ENCODE measurements at regions not wholly inside any gene's neighbourhood (a gene's known extent, or its start where the extent isn't known, plus 50 kb on each side); places are given as distances from the start of the nearest gene placed in this dataset.

- FAIRE-seq, result no peak
- TF ChIP-seq POLR2A (IDR thresholded peaks at IDR 0.05; ENCODE audit: low read depth, low read length), result no peak
- TF ChIP-seq TAF1 (IDR thresholded peaks at IDR 0.05; ENCODE audit: borderline replicate concordance, low read depth, low read length), result no peak
- no peak for TF ChIP-seq POLR2AphosphoS5 (IDR thresholded peaks at IDR 0.05; ENCODE audit: low read depth, low read length)
- no peak for DNase-seq (ENCODE audit: insufficient read length)
These were observed 95.6 kb downstream of the SIK1 start for GRCh38 chr21:43331111-43331961.

- TF ChIP-seq POLR2AphosphoS5 (IDR thresholded peaks at IDR 0.05; ENCODE audit: low read depth, low read length), result no peak
- no peak for TF ChIP-seq TAF1 (IDR thresholded peaks at IDR 0.05; ENCODE audit: borderline replicate concordance, low read depth, low read length)
- TF ChIP-seq POLR2A (IDR thresholded peaks at IDR 0.05; ENCODE audit: low read depth, low read length), result no peak
- FAIRE-seq, result no peak
- no peak for DNase-seq (ENCODE audit: insufficient read length)
These were observed 96.5 kb downstream of the SIK1 start for GRCh38 chr21:43330306-43330881.

DNA sequence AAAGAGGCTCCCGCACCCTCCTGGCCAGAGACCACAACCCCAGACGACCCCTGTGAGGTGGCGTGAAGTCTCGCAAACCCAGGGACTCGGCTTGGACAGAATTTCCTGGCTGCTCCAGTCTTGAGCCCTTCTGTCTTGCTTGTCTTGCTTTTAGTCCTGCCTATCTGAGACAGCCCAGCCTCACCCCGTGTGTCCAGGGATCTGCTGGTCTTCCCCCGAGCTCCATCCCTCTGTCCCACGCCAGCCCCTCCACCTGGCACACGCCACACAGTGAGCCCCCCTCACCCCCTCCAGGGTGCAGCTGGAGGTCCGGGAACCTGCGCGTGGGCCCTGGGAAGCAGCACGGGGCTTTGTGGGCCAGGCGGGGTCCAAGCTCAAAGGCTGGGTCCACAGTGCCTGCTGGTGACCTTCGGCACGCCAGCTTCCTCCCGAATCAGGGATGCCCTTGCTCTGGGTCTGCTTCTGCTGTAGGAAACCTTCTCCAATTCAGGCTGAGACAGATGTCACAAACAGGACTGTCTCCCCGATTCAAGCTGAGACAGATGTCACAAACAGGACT lies 97.1 kb downstream of the SIK1 start:
- DNase-seq (ENCODE audit: insufficient read length) (no peak), FAIRE-seq (no peak)
- TF ChIP-seq POLR2A (IDR thresholded peaks at IDR 0.05; ENCODE audit: low read depth, low read length) (no peak), TAF1 (IDR thresholded peaks at IDR 0.05; ENCODE audit: borderline replicate concordance, low read depth, low read length) (no peak), POLR2AphosphoS5 (IDR thresholded peaks at IDR 0.05; ENCODE audit: low read depth, low read length) (no peak)

DNA sequence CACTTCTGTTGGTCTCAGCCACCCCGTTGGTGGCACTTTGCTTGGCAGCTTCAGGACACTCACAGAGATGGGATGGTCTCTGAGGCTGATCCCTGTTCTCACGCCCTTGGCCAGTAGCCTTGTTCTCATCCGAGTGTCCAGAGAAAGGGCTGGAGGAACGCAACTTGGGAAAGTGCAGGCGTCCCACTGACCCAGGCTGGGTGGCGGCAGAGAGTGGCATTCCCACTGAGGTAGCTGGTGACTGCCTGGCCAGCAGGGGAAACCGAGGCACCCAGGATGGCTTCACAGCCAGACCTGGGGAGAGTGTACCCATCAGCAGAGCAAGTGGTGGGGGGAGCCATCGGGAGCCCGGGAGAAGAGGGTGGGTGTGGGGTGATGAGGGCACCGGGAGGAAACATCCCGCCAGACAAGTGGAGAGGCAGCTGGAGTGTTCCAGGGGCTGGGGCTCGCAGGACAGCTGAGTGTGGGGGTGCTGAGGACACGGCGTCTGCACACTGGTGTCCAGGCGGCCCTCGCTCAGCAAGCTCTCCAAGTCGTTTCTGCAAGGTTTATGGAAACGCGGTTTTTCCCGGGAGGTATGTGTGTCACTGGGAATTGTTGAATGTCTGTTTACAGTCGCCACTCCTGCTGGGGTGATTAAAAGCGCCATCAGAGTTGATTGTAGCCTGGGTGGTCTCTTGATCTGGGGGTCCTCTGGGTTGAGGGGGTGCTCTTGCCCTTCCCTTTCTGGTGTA lies 97.8 kb downstream of the SIK1 start:
- FAIRE-seq (no peak), DNase-seq (ENCODE audit: insufficient read length) (no peak)
- TF ChIP-seq POLR2AphosphoS5 (IDR thresholded peaks at IDR 0.05; ENCODE audit: low read depth, low read length) (no peak), TAF1 (IDR thresholded peaks at IDR 0.05; ENCODE audit: borderline replicate concordance, low read depth, low read length) (no peak), POLR2A (IDR thresholded peaks at IDR 0.05; ENCODE audit: low read depth, low read length) (no peak)

DNA sequence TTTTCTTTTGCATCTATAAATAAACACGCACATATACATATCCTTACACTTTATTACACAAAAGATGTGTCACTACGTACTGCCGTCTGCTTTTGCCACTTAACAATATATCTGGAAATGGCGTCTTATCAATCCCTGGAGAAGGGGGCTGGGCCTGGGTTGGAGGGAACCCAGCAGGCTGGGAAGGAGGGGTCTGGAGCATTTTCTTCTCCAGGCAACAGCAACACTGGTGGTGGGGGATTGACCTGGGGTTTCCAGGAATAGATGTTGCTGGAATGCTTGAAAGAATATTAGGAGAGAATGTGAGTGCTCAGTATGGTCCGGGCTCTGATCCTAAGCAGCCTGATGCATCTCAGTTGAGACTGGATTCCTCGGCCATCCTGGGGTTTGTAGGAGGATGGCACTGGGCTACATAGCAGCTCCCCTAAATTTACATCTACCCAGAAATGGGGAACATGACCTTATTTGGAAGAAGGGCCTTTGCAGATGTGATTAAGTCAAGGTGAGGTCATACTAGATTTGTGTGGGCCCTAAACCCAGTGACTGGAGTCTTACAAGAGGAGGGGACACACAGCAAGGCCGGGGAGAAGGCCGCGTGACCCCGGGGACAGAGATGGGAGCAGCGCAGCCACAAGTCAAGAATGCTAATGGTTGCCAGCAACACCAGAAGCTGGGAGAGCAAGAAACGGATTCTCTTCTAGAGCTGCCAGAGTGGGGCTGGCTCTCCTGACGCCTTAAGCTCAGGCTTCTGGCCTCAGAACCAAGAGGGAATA lies 98.6 kb downstream of the SIK1 start:
- no peak for TF ChIP-seq TAF1 (IDR thresholded peaks at IDR 0.05; ENCODE audit: borderline replicate concordance, low read depth, low read length)
- no peak for TF ChIP-seq POLR2AphosphoS5 (IDR thresholded peaks at IDR 0.05; ENCODE audit: low read depth, low read length)
- TF ChIP-seq POLR2A (IDR thresholded peaks at IDR 0.05; ENCODE audit: low read depth, low read length), result no peak
- FAIRE-seq (no peak), DNase-seq (ENCODE audit: insufficient read length) (no peak)

DNA sequence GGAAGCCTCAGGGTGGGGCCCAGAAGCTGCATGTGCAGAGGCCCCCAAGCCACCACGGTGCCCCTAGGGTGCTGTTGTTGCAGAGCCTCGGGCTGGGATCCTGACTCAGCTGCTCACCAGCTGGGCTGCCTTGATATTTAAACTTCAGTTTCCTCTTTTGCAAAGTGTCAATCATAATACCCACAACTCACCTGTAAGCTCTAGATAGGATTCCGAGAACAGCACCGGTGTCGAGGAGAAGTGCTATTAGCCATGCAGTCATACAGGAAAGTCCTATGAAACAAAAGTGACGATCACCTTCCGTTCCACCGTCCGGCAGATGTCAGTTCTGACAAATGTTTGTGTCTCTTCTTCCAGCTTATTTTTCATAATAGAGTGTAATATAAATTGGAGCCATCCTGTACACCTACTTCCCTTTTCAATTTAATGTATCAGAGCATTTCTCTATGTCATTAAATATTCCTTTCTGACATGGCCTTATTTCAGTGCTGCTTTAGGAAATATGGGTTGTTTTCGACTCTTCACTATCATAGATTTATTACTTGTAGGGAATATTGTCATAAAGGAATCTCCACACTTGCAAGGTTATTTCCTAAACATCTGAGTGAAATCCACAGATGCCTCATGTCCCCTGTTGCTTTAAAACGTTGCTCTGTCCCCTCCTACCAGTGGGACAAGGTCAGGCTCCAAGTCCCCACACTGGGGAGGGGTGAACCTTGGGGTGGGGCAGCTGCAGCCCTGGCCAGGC lies 100.8 kb downstream of the SIK1 start:
- TF ChIP-seq TAF1 (IDR thresholded peaks at IDR 0.05; ENCODE audit: borderline replicate concordance, low read depth, low read length) (no peak), POLR2AphosphoS5 (IDR thresholded peaks at IDR 0.05; ENCODE audit: low read depth, low read length) (no peak), POLR2A (IDR thresholded peaks at IDR 0.05; ENCODE audit: low read depth, low read length) (no peak)
- FAIRE-seq, result no peak
- DNase-seq (ENCODE audit: insufficient read length), result no peak

GRCh38 chr21:43325036-43325435 lies 101.9 kb downstream of the SIK1 start:
- no peak for TF ChIP-seq POLR2A (IDR thresholded peaks at IDR 0.05; ENCODE audit: low read depth, low read length)
- no peak for TF ChIP-seq TAF1 (IDR thresholded peaks at IDR 0.05; ENCODE audit: borderline replicate concordance, low read depth, low read length)
- TF ChIP-seq POLR2AphosphoS5 (IDR thresholded peaks at IDR 0.05; ENCODE audit: low read depth, low read length), result no peak
- FAIRE-seq (no peak), DNase-seq (ENCODE audit: insufficient read length) (no peak)

- no peak for TF ChIP-seq TAF1 (IDR thresholded peaks at IDR 0.05; ENCODE audit: borderline replicate concordance, low read depth, low read length)
- no peak for TF ChIP-seq POLR2AphosphoS5 (IDR thresholded peaks at IDR 0.05; ENCODE audit: low read depth, low read length)
- TF ChIP-seq POLR2A (IDR thresholded peaks at IDR 0.05; ENCODE audit: low read depth, low read length), result no peak
- DNase-seq (ENCODE audit: insufficient read length) (no peak), FAIRE-seq (no peak)
These were observed 102.3 kb downstream of the SIK1 start for GRCh38 chr21:43324596-43324995.

DNA sequence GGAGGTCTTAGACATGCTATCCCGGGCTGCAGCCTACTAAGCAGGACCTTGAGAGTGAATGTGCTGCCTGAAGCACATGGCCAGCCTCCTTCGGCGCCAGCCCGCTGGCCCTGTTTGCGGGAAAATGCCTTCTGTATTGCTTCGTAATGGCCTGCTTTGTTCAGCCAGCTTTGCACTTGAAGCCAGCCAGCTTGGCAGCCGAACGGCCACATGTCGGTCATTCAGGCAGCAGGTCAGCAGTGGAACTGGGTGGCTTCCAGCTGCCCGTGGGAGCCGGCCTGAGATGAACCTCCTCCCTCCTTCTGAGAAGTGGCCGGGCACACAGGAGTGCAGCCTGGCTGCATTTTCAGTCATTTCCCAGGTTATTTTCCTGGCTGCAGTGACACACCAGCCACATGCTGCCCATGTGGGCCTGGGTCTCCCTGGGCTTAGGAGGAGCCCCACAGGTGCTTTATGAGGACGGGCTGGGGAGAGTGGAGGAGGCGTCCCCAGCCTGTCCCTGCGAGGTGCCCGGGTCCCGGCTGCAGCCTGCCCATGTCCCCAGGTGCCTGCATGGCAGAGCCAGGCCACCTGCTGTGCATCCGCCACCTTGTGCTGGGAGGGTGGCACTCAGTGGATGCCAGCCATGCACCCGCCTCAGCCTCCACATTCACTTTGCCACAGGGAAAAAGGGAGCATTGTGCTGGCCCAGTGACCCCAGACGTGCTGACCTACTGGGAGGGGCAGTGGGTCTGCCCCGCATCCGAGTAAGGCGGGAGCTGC lies 103.5 kb downstream of the SIK1 start:
- DNase-seq (ENCODE audit: insufficient read length) (no peak), FAIRE-seq (no peak)
- TF ChIP-seq POLR2AphosphoS5 (IDR thresholded peaks at IDR 0.05; ENCODE audit: low read depth, low read length), result no peak
- TF ChIP-seq TAF1 (IDR thresholded peaks at IDR 0.05; ENCODE audit: borderline replicate concordance, low read depth, low read length), result no peak
- TF ChIP-seq POLR2A (IDR thresholded peaks at IDR 0.05; ENCODE audit: low read depth, low read length), result no peak

All from GM12892 (cell line).